HG03135 (cell line): ENCODE measurements at regions not wholly inside any gene's neighbourhood (a gene's known extent, or its start where the extent isn't known, plus 50 kb on each side); places are given as distances from the start of the nearest gene placed in this dataset.

Source experiments
- ATAC-seq: cut with Tn5 transposase; IDR thresholded peaks from one replicate; pipeline ENCODE4 v1.9.1; 2021; ENCODE audit warnings: mild to moderate bottlenecking, moderate library complexity; ENCODE audit not compliant: unreplicated experiment

DNA sequence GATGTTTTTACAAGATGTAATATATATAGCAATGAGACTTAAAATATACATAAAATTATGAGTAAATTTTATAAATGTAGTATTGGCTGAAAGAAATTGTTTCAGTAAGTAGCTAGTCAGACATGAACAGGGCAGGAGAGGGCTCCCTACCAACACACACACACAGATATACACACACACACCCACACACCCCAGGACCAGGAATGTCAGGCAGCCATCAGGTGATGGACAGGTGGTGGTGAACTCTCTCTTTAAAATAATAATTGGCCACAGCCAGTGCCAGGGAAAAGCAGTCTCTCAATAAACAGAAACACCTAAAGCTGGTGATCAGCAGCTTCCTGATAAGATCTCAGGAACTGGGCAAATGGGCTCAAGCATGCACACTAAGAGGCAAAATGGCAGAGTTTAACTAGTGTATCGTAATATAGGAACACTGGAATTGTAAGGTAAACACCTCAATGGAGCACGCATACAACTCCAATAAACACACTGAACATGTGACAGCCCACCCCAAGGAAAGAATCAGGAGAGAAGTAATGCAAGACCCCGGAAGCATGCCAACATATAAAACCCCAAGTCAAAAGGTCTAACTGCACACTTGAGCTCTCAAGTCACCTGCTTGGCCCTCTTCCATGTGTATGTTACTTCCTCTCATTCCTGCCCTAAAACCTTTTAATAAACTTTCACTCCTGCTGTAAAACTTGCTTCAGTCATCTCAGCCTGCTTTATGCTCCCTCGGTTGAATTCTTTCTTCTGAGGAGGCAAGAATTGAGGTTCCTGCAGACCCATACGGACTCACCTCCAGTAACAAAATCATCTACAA is 1034.1 kb upstream of the SEMA6D start:
- no peak for ATAC-seq

DNA sequence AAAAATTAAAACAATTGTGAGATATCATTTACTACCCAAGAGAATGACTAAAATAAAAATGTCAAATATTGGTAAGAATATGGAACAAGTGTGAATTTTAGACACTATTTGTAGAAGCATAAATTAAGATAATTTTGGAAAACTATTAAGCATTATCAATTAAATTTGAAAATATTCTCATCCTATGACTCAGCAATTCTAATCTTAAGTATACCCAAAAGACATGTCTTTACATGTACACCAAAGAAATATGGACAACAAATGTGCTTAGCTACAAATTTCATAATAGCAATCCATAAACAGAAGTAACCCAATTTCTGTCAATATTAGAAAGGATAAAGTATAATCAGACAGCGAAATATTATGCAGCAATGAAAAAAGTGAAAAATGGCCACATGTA is 1032.2 kb upstream of the SEMA6D start:
- no peak for ATAC-seq

GRCh38 chr15:46685681-46686080 is 1031.6 kb upstream of the SEMA6D start:
- ATAC-seq = no peak

GRCh38 chr15:46696281-46696680 is 1021.0 kb upstream of the SEMA6D start:
- no peak for ATAC-seq

DNA sequence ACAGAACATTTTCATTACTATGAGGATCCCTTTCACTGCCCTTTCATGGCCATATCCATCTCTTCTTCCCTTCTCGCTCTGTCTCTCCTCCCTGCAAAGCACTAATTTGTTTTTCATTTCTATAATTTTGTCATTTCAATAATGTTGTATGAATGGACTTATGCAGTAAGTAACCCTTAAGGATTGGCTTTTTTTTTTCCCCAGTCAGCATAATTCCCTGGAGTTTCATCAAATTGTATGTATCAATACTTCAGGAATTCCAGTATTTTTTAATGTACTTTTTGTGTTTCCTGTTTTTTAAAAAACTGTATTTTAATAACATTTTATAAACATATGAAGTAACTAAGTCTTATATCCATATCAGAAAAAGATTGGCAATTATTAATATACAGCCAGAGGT is 1016.0 kb upstream of the SEMA6D start:
- ATAC-seq = no peak

DNA sequence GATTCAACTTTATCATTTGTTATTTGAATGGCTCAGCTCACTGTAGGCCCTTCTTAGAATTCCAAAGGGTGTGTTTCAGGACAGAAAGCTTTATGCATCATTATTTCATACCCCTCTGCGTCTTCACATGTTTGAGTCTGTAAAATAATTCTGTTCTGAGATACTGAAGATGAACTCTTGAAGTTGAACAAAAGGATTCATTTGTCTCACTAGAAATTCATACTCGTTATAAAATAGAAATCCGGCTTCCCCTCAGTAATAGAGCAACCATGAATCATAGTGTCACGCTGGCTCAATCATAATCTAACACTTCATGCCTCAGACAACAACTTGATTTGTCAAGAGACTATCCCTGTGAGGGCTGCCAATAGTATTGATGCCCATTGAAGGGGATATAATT is 1015.4 kb upstream of the SEMA6D start:
- no peak for ATAC-seq

DNA sequence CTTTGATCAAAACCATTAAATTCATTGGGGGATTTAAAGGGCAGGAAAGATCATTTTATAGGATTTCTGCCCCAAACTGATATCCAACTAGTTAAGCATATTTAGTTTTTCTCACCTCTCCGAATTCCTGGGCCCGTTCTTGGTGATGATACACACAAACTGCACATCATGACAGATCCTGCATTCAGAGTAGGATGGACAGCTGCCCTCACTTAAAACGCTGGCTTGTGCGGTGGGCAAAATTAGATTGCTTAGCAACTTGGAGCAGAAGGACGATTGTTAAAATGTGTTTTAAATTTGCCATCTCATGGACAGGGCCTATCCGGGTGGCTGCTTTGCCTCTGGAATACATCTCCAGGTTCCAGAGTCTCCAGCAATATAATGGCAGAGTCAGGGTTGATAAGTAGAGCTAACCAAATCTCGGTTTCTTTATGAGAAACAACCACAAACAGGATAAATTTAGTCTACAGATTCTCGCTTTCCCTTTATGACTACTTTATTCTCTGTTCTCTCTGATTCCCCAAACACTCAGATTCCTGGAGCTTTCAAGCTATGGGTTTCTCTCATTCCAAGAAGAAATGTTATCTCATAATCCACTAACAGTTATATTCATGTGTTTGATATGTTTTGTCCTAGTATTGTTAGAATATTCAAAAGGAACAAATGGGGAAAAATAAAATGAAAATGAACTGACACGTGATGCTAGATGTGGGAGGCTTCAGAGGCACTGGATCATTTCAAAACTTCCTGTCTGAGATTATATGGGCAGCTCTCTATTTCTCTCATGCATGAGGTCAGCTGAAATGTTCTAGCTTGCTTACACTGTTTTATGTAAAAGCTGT is 1014.1 kb upstream of the SEMA6D start:
- ATAC-seq = no peak

DNA sequence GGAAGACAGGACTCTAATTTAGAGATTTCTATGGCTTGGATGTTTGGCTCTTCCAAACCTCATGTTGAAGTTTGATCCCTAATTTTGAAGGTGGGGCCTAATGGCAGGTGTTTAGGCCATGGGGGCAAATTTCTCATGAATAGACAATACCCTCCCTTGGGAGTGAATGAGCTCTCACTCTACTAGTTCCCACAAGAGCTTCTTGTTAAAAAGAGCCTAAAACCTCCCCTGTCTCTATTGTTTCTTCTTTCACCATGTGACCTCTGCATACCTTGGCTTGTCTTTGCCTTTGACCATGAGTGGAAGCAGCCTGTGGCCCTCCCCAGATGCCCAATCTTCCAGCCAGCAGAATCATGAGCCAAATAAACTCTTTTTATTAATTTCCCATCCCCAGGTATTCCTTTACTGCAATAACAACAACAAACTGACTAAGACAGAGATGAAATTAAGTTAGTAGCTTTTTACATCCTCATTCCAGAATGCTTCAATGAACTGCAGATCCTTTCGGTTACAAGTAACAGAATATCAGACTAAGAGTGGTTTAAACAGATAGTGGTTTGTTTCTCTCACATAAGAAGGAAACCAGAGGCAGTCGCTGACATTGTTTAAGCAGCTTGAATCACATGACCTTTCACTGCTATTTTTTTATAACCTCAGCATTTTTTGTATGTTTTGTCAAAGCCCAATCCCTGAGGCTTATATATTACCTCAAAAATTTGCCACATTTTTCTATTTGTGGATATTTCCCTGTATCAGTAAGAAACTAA is 1013.3 kb upstream of the SEMA6D start:
- ATAC-seq = no peak

- no peak for ATAC-seq
Observed at GRCh38 chr15:46707452-46707851, 1009.9 kb upstream of the SEMA6D start.

GRCh38 chr15:46708226-46708625 is 1009.1 kb upstream of the SEMA6D start:
- ATAC-seq = no peak

DNA sequence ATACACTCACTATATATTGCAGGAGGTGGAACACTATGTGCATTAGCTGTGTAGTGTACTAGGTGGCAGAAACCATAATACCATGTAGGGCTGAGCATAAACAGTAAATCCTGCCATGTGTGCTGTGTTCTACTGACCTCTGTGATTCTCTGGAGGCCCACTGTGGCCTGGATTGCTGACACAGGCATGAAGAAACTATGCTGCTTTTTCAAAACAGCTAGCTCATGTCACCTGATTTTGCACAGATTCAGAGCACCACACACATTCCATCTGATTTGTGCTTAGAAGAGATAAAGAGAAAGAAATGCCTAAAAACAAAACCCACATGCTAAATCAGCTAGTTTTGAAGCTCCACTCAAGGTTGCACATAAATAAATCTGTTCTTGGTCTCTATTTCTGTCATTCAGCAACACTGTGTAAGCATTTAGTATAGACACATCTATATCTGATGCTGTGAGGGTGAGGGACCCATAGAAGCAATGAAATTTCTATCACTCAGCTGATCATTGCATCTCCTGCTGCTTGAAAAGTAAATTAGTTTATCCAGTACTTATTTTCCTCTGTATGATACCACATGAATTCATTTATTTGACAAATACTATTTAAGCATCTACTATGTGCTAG is 1007.7 kb upstream of the SEMA6D start:
- no peak for ATAC-seq

- no peak for ATAC-seq
Observed at GRCh38 chr15:46710401-46710960, 1006.8 kb upstream of the SEMA6D start.

- ATAC-seq = no peak
Observed at GRCh38 chr15:46713045-46713444, 1004.3 kb upstream of the SEMA6D start.

DNA sequence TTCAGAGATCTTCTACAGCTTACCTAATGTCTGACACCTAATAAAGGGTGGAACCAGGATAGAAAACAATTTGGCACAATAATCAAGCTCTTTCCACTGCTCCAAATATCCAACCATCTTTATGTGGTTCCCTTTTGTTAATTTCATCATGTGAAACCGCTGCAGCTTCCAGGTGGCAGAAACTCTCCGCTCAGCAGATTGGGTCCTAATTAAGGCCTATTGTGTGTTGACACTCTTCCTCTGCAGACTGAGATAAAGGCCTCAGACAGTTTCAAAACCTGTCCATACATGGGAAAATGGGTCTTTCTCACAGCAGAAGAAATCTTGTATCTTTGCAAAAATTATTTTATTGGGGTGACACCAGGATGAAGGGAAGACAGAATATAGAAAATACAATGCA is 1002.4 kb upstream of the SEMA6D start:
- ATAC-seq = no peak

GRCh38 chr15:46723308-46723707 is 994.0 kb upstream of the SEMA6D start:
- ATAC-seq = no peak

DNA sequence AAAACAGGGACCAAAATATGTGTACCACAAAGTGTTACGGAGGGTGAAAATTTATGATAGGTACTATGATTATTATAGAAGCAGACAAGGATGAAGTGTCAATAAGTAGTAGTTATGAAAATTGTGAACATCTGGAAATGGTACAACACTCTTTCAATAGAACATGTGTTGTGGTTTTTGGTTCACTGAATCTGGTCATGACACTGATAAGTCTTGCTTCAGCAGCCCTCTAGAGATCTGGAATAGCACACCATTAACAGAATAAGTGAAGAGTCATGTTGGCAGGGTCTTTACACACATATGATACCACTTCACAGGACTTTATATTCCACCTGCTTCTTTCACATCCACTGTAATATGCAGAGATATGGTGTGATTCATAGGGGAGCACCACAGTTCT is 985.2 kb upstream of the SEMA6D start:
- ATAC-seq = no peak

DNA sequence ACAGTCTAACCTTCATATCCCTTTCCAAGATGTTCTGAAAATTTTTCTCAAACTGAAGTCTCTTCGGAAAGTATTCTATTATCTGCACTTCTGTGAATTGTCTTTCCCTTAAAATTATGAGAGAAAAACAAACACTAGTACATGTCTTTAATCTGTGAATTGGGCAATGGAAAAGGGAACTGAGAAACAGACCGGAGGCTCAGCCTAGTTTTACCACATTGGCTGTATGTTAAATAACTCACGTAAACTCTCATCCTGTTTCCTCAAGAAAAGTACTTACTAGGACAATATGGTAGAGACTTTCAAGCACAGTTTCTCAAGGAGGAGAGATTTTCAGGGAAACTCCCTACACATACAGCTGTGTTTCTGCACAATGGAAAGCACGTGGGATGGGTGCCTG is 982.2 kb upstream of the SEMA6D start:
- no peak for ATAC-seq

GRCh38 chr15:46751303-46751702 is 966.0 kb upstream of the SEMA6D start:
- no peak for ATAC-seq

- ATAC-seq = no peak
Observed at GRCh38 chr15:46753946-46754345, 963.4 kb upstream of the SEMA6D start.

GRCh38 chr15:46763091-46763490 is 954.2 kb upstream of the SEMA6D start:
- no peak for ATAC-seq

GRCh38 chr15:46764851-46765250 is 952.5 kb upstream of the SEMA6D start:
- no peak for ATAC-seq
